GM18499 (cell line): ENCODE measurements at regions not wholly inside any gene's neighbourhood (a gene's known extent, or its start where the extent isn't known, plus 50 kb on each side); places are given as distances from the start of the nearest gene placed in this dataset.

Source experiments
- ATAC-seq: cut with Tn5 transposase; IDR thresholded peaks from one replicate; pipeline ENCODE4 v1.9.1; 2021; ENCODE audit warnings: moderate number of reproducible peaks; ENCODE audit not compliant: insufficient read depth, unreplicated experiment

- ATAC-seq = no peak
These were observed 50.2 kb upstream of the BCL11A start for GRCh38 chr2:60603533-60604190.

GRCh38 chr2:60604486-60605064 lies 51.1 kb upstream of the BCL11A start:
- ATAC-seq = no peak

GRCh38 chr2:60605866-60606265 lies 52.4 kb upstream of the BCL11A start:
- no peak for ATAC-seq

GRCh38 chr2:60608679-60609078 lies 55.2 kb upstream of the BCL11A start:
- ATAC-seq = no peak

GRCh38 chr2:60612033-60612432 lies 58.6 kb upstream of the BCL11A start:
- ATAC-seq = no peak

- no peak for ATAC-seq
These were observed 60.9 kb upstream of the BCL11A start for GRCh38 chr2:60614319-60614718.

GRCh38 chr2:60621688-60622429 lies 68.4 kb upstream of the BCL11A start:
- no peak for ATAC-seq

GRCh38 chr2:60623040-60623439 lies 69.6 kb upstream of the BCL11A start:
- no peak for ATAC-seq

GRCh38 chr2:60627412-60627811 lies 74.0 kb upstream of the BCL11A start:
- no peak for ATAC-seq

GRCh38 chr2:60628026-60628425 lies 74.6 kb upstream of the BCL11A start:
- ATAC-seq = no peak

GRCh38 chr2:60628615-60629304 lies 75.3 kb upstream of the BCL11A start:
- ATAC-seq = no peak

- no peak for ATAC-seq
These were observed 75.8 kb upstream of the BCL11A start for GRCh38 chr2:60629305-60629662.

- ATAC-seq = no peak
These were observed 76.4 kb upstream of the BCL11A start for GRCh38 chr2:60629801-60630385.

- no peak for ATAC-seq
These were observed 80.2 kb upstream of the BCL11A start for GRCh38 chr2:60633615-60634014.

GRCh38 chr2:60634438-60634837 lies 81.0 kb upstream of the BCL11A start:
- no peak for ATAC-seq

GRCh38 chr2:60641811-60642788 lies 88.6 kb upstream of the BCL11A start:
- ATAC-seq = no peak

- ATAC-seq = no peak
These were observed 90.3 kb upstream of the BCL11A start for GRCh38 chr2:60643747-60644146.

GRCh38 chr2:60644951-60645350 lies 91.5 kb upstream of the BCL11A start:
- no peak for ATAC-seq

- no peak for ATAC-seq
These were observed 94.7 kb upstream of the BCL11A start for GRCh38 chr2:60648191-60648590.

GRCh38 chr2:60649721-60650120 lies 96.3 kb upstream of the BCL11A start:
- no peak for ATAC-seq
